Gastroesophageal sphincter (tissue), 4 donors: ENCODE measurements at regions not wholly inside any gene's neighbourhood (a gene's known extent, or its start where the extent isn't known, plus 50 kb on each side); places are given as distances from the start of the nearest gene placed in this dataset.

ENCODE experiments used
- ATAC-seq: fragments of 150-250 bp; one replicate; pipeline ENCODE4 v1.9.1; 2016; ENCODE audit warnings: mild to moderate bottlenecking, moderate library complexity
- H3K27ac ChIP-seq, 4 donors: fragments of 200-600 bp; sonication (generic) in 3 of 4; 1 replicate in 3 of 4; 2 replicates in 1 of 4; pipeline ENCODE4 v1.5.1; 2016 to 2019
- H3K27me3 ChIP-seq: fragments of 200-600 bp; sonication (generic); one replicate; pipeline ENCODE4 v1.5.1; 2019
- H3K36me3 ChIP-seq, 2 donors: fragments of 200-600 bp; sonication (generic); one replicate each; pipeline ENCODE4 v1.5.1; 2019; ENCODE audit warnings: control low read depth in 1 of 2
- H3K4me1 ChIP-seq, 3 donors: fragments of 200-600 bp; sonication (generic); 1 replicate in 2 of 3; 2 replicates in 1 of 3; pipeline ENCODE4 v1.5.1; 2016 to 2019; ENCODE audit warnings: control low read depth in 2 of 3
- H3K4me3 ChIP-seq, 2 donors: fragments of 200-600 bp; sonication (generic); one replicate each; pipeline ENCODE4 v1.5.1; 2019; ENCODE audit warnings: mild to moderate bottlenecking in 1 of 2, moderate library complexity in 1 of 2
- H3K9me3 ChIP-seq, 3 donors: fragments of 200-600 bp; sonication (generic); one replicate each; pipeline ENCODE4 v1.5.1; 2017 to 2019; ENCODE audit warnings: control low read depth in 2 of 3
- CTCF ChIP-seq, 4 experiments: fragments of 200-600 bp in 2 of 4; fragments of 450-650 bp in 2 of 4; sonication (generic) in 1 of 4; IDR thresholded peaks; one replicate each; pipeline ENCODE4 v1.5.1; 2017 to 2019; ENCODE audit warnings: antibody characterized with exemption in 4 of 4, mild to moderate bottlenecking in 2 of 4, moderate library complexity in 2 of 4
- EP300 ChIP-seq: sonication (generic); formaldehyde crosslinking; IDR thresholded peaks from one replicate; pipeline ENCODE4 v1.6.1; 2017; ENCODE audit warnings: antibody characterized with exemption, mild to moderate bottlenecking
- POLR2A ChIP-seq, 2 donors: fragments of 450-650 bp; IDR thresholded peaks; one replicate each; pipeline ENCODE4 v1.6.1; 2017; ENCODE audit warnings: antibody characterized with exemption in 2 of 2, mild to moderate bottlenecking in 2 of 2, moderate library complexity in 1 of 2
- POLR2AphosphoS5 ChIP-seq: sonication (generic); formaldehyde crosslinking; IDR thresholded peaks from one replicate; pipeline ENCODE4 v1.6.1; 2017; ENCODE audit warnings: antibody characterized with exemption
- WGBS, 2 donors: methylation state at CpG; one replicate each; pipeline ENCODE4 v1.1.5; 2018; ENCODE audit warnings: low coverage in 1 of 2; 5-methylcytosine and 5-hydroxymethylcytosine counted together

- H3K9me3 ChIP-seq = no peaks in the 10 kb centered on the region
- no peaks in the 10 kb centered on the region for H3K36me3 ChIP-seq
- TF ChIP-seq POLR2A (IDR thresholded peaks at IDR 0.05) (no peak), CTCF (IDR thresholded peaks at IDR 0.05) (no peak), EP300 (no peak), POLR2AphosphoS5 (no peak)
- no peak overlapping the region for H3K4me3 ChIP-seq
- no peak overlapping the region for H3K27ac ChIP-seq
- no peaks in the 10 kb centered on the region for H3K4me1 ChIP-seq
- WGBS, 2 donors = 25 to 64% methylated on average over 2 of the region's 2 CpGs
- ATAC-seq = no peak
- no peaks in the 10 kb centered on the region for H3K27me3 ChIP-seq
These were observed 456.5 kb downstream of the ZSWIM6 start for GRCh38 chr5:61788548-61788947.

- no peak for ATAC-seq
- Histone ChIP-seq H3K9me3 (no peaks in the 10 kb centered on the region), H3K4me1 (no peaks in the 10 kb centered on the region), H3K27ac (no peak overlapping the region), H3K4me3 (no peak overlapping the region), H3K27me3 (no peaks in the 10 kb centered on the region), H3K36me3 (no peaks in the 10 kb centered on the region)
- no peak for TF ChIP-seq POLR2A (IDR thresholded peaks at IDR 0.05)
- TF ChIP-seq POLR2AphosphoS5 = no peak
- no peak for TF ChIP-seq CTCF (IDR thresholded peaks at IDR 0.05)
These were observed 457.9 kb downstream of the ZSWIM6 start for GRCh38 chr5:61790007-61790406.

GRCh38 chr5:61790678-61791077, 458.6 kb downstream of the ZSWIM6 start:
- H3K36me3 ChIP-seq = no peaks in the 10 kb centered on the region
- H3K4me3 ChIP-seq = no peak overlapping the region
- TF ChIP-seq POLR2A (IDR thresholded peaks at IDR 0.05) = no peak
- H3K27ac ChIP-seq = no peak overlapping the region
- H3K9me3 ChIP-seq = no peaks in the 10 kb centered on the region
- 40 to 71% methylated on average over 1 to 2 of the region's 2 CpGs for WGBS, 2 donors
- no peaks in the 10 kb centered on the region for H3K4me1 ChIP-seq
- H3K27me3 ChIP-seq = no peaks in the 10 kb centered on the region
- ATAC-seq = no peak

- 77 to 86% methylated on average over 4 of the region's 4 CpGs for WGBS, 2 donors
- TF ChIP-seq POLR2AphosphoS5 = no peak
- no peak for TF ChIP-seq CTCF (IDR thresholded peaks at IDR 0.05)
- TF ChIP-seq POLR2A (IDR thresholded peaks at IDR 0.05) = no peak
- TF ChIP-seq EP300 = no peak
- no peak for ATAC-seq
- Histone ChIP-seq H3K36me3 (no peaks in the 10 kb centered on the region), H3K27ac (no peak overlapping the region), H3K27me3 (no peaks in the 10 kb centered on the region), H3K9me3 (no peaks in the 10 kb centered on the region), H3K4me3 (no peak overlapping the region), H3K4me1 (no peaks in the 10 kb centered on the region)
These were observed 464.7 kb downstream of the ZSWIM6 start for GRCh38 chr5:61796773-61797172.

- Histone ChIP-seq H3K27ac (no peak overlapping the region), H3K9me3 (no peaks in the 10 kb centered on the region), H3K4me1 (no peaks in the 10 kb centered on the region), H3K27me3 (no peaks in the 10 kb centered on the region), H3K4me3 (no peak overlapping the region), H3K36me3 (no peaks in the 10 kb centered on the region)
- TF ChIP-seq POLR2AphosphoS5 (no peak), CTCF (IDR thresholded peaks at IDR 0.05) (no peak), POLR2A (IDR thresholded peaks at IDR 0.05) (no peak), EP300 (no peak)
- no peak for ATAC-seq
- WGBS, 2 donors = 88 to 100% methylated on average over 1 of the region's 4 CpGs
These were observed 468.4 kb downstream of the ZSWIM6 start for GRCh38 chr5:61800450-61800849.

- Histone ChIP-seq H3K9me3 (no peaks in the 10 kb centered on the region), H3K27ac (no peak overlapping the region), H3K4me3 (no peak overlapping the region), H3K27me3 (no peaks in the 10 kb centered on the region), H3K4me1 (no peaks in the 10 kb centered on the region), H3K36me3 (no peaks in the 10 kb centered on the region)
- ATAC-seq = no peak
- WGBS, 2 donors = 49 to 54% methylated on average over 4 of the region's 4 CpGs
- TF ChIP-seq EP300 = no peak
These were observed 469.1 kb downstream of the ZSWIM6 start for GRCh38 chr5:61801174-61801573.
